ENCODE measurements at regions not wholly inside any gene's neighbourhood (a gene's known extent, or its start where the extent isn't known, plus 50 kb on each side); places are given as distances from the start of the nearest gene placed in this dataset.
"Not testable (repeated sequence)": the region's sequence is repeated elsewhere in the genome, so short reads cannot be mapped to it uniquely, and the experiment has no call there.

DNA sequence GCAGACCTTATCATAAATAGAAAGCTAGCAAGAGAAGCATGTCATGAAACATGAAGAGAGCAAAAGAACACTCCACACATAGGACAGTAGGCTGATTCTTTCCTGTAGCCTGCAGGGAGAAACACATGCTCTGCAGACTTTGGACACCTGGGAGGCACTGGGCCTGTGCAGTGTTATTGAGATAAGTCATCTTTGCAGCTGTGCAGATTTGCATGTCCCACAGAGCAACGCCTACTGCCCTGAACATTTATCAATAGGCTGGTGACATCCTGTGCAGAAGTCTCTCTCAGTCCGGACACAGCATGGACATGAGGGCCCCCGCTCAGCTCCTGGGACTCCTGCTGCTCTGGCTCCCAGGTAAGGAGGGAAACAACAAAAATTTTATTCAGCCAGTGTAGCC is 1277.1 kb downstream of the RPIA start:
- H3K4me1 Mint-ChIP-seq (ENCODE audit: low read depth); H3K27me3 Mint-ChIP-seq (ENCODE audit: low read depth); CTCF ChIA-PET; H3K27ac Mint-ChIP-seq; H3K9me3 Mint-ChIP-seq (ENCODE audit: insufficient read depth); H3K4me3 Mint-ChIP-seq; H3K36me3 Mint-ChIP-seq (ENCODE audit: low read depth); ATAC-seq; POLR2A ChIA-PET; DNase-seq: not testable (repeated sequence)

GRCh38 chr2:89969190-89969589 is 1277.7 kb downstream of the RPIA start:
- DNase-seq; H3K27me3 Mint-ChIP-seq (ENCODE audit: low read depth); H3K36me3 Mint-ChIP-seq (ENCODE audit: low read depth); POLR2A ChIA-PET; ATAC-seq; H3K4me3 Mint-ChIP-seq; H3K9me3 Mint-ChIP-seq (ENCODE audit: insufficient read depth); H3K27ac Mint-ChIP-seq; H3K4me1 Mint-ChIP-seq (ENCODE audit: low read depth); CTCF ChIA-PET: not testable (repeated sequence)

DNA sequence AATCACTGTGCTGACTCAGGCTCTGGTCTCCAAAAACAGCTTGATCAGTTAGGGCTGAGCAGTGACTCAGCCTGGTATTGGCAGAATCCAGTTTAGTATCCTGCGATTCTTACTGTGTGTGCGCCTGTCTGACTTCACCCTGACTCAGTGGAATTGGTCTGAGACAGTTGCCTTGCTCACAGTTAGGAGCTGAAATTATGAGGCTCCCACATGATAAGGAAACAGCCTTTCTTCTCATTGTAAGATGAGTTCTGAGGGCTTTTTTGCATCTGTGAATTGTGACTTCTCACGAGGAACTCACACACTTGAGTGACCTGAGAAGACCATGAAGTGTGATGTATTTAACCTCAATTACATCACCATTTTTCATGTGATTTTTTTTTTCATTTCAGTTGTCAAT is 1282.4 kb downstream of the RPIA start:
- H3K27me3 Mint-ChIP-seq (ENCODE audit: low read depth); DNase-seq; H3K9me3 Mint-ChIP-seq (ENCODE audit: insufficient read depth); H3K4me1 Mint-ChIP-seq (ENCODE audit: low read depth); H3K27ac Mint-ChIP-seq; ATAC-seq; H3K36me3 Mint-ChIP-seq (ENCODE audit: low read depth); H3K4me3 Mint-ChIP-seq; CTCF ChIA-PET; POLR2A ChIA-PET: not testable (repeated sequence)

GRCh38 chr2:89979826-89980537 is 1288.5 kb downstream of the RPIA start:
- H3K9me3 Mint-ChIP-seq (ENCODE audit: insufficient read depth); H3K4me3 Mint-ChIP-seq; DNase-seq; ATAC-seq; H3K27ac Mint-ChIP-seq; POLR2A ChIA-PET; H3K27me3 Mint-ChIP-seq (ENCODE audit: low read depth); CTCF ChIA-PET; H3K36me3 Mint-ChIP-seq (ENCODE audit: low read depth); H3K4me1 Mint-ChIP-seq (ENCODE audit: low read depth): not testable (repeated sequence)

DNA sequence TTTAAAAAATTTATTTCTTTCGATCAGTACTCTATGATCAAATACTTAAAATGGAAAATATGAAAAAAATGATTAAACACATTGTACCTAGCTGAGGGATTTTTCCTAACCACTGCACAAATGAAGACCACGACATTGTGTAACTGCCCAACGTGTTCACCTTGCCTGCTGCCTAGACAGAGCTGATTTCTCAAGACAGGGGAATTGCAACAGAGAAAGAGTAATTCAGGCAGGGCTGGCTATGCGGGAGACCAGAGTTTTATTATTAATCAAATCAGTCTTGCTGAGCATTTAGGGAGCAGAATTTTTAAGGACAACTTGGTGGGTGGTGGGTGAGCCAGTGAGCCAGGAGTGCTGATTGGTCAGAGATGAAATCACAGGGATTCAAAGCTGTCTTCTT is 1290.8 kb downstream of the RPIA start:
- POLR2A ChIA-PET; H3K27ac Mint-ChIP-seq; H3K4me1 Mint-ChIP-seq (ENCODE audit: low read depth); ATAC-seq; H3K27me3 Mint-ChIP-seq (ENCODE audit: low read depth); CTCF ChIA-PET; H3K9me3 Mint-ChIP-seq (ENCODE audit: insufficient read depth); DNase-seq; H3K36me3 Mint-ChIP-seq (ENCODE audit: low read depth); H3K4me3 Mint-ChIP-seq: not testable (repeated sequence)

- H3K4me1 Mint-ChIP-seq (ENCODE audit: low read depth); H3K27me3 Mint-ChIP-seq (ENCODE audit: low read depth); H3K27ac Mint-ChIP-seq; CTCF ChIA-PET; DNase-seq; ATAC-seq; POLR2A ChIA-PET; H3K36me3 Mint-ChIP-seq (ENCODE audit: low read depth); H3K4me3 Mint-ChIP-seq; H3K9me3 Mint-ChIP-seq (ENCODE audit: insufficient read depth): not testable (repeated sequence)
Observed at GRCh38 chr2:89985650-89986049, 1294.2 kb downstream of the RPIA start.

DNA sequence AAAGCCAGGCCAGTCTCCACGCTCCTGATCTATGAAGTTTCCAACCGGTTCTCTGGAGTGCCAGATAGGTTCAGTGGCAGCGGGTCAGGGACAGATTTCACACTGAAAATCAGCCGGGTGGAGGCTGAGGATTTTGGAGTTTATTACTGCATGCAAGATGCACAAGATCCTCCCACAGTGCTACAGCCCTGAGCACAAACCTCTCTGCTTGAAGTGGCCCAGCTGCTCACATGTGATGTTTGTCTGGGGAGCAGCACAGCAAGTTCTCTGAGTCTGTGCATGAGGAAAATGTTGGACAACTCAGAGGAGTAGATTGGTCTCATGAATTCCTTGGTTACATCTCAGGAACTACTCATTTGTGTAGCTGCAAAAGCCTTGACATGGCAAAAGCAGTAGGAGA is 1295.1 kb downstream of the RPIA start:
- H3K4me1 Mint-ChIP-seq (ENCODE audit: low read depth); CTCF ChIA-PET; DNase-seq; H3K27ac Mint-ChIP-seq; H3K27me3 Mint-ChIP-seq (ENCODE audit: low read depth); POLR2A ChIA-PET; ATAC-seq; H3K9me3 Mint-ChIP-seq (ENCODE audit: insufficient read depth); H3K4me3 Mint-ChIP-seq; H3K36me3 Mint-ChIP-seq (ENCODE audit: low read depth): not testable (repeated sequence)

DNA sequence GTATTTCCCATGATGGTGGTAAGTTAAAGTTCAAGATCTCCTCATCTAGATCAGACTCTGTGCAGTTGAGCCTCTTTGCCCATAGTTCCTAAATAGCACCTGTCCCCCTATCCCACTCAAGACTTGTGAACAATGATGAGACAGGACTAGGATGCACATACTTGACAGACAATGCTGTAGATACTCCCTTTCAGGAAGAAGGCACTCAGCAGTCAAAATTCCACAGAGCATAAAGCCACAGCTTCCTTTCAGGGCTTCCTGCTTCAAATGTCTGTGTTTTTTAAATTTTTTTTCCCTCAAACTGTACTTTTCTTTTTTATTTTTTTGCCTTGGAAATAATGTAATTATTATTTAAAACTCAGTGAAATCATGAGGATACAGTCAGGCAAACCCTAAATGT is 1305.3 kb downstream of the RPIA start:
- H3K9me3 Mint-ChIP-seq (ENCODE audit: insufficient read depth); POLR2A ChIA-PET; H3K27me3 Mint-ChIP-seq (ENCODE audit: low read depth); H3K27ac Mint-ChIP-seq; H3K36me3 Mint-ChIP-seq (ENCODE audit: low read depth); CTCF ChIA-PET; H3K4me1 Mint-ChIP-seq (ENCODE audit: low read depth); DNase-seq; ATAC-seq; H3K4me3 Mint-ChIP-seq: not testable (repeated sequence)

GRCh38 chr2:90004553-90004952 is 1313.1 kb downstream of the RPIA start:
- DNase-seq; H3K9me3 Mint-ChIP-seq (ENCODE audit: insufficient read depth); H3K36me3 Mint-ChIP-seq (ENCODE audit: low read depth); H3K27me3 Mint-ChIP-seq (ENCODE audit: low read depth); H3K4me1 Mint-ChIP-seq (ENCODE audit: low read depth); CTCF ChIA-PET; ATAC-seq; POLR2A ChIA-PET; H3K4me3 Mint-ChIP-seq; H3K27ac Mint-ChIP-seq: not testable (repeated sequence)

DNA sequence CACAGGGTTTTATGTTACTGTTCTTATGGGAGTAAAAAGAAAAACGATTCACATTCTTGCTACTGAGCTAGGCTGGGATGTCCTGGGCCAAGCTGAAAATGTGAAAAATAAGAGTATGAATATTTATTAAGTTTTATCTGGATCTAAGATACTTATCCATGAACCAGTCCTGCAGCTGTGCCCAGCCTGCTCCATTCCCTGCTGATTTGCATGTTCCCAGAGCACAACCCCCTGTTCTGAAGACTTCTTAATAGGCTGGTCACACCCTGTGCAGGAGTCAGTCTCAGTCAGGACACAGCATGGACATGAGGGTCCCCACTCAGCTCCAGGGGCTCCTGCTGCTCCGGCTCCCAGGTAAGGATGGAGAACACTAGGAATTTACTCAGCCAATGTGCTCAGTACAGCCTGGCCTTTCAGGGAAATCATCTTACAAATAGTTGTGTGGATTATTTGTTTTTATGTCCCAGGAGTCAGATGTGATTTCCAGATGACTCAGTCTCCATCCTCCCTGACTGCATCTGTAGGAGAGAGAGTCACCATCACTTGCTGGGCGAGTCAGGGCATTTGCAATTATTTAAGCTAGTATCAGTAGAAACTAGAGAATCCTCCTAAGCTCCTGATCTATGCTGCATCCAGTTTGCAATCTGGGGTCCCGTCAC is 1319.1 kb downstream of the RPIA start:
- DNase-seq; H3K27ac Mint-ChIP-seq; POLR2A ChIA-PET; H3K36me3 Mint-ChIP-seq (ENCODE audit: low read depth); H3K4me1 Mint-ChIP-seq (ENCODE audit: low read depth); H3K4me3 Mint-ChIP-seq; H3K9me3 Mint-ChIP-seq (ENCODE audit: insufficient read depth); H3K27me3 Mint-ChIP-seq (ENCODE audit: low read depth); CTCF ChIA-PET; ATAC-seq: not testable (repeated sequence)

DNA sequence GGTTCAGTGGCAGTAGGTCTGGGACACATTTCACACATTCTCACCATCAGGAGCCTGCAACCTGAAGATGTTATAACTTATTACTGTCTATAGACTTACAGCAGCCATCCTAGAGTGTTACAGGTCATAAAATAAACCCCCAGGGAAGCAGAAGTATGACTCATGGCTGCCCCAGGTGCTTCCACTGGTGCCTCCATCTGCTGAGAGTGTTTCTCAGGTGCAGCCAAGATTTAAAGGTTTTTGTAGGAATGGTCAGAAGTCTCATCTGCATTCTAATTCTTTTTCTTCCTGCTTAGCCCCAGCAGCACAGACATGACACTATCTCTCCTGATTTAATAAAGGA is 1319.6 kb downstream of the RPIA start:
- H3K36me3 Mint-ChIP-seq (ENCODE audit: low read depth); CTCF ChIA-PET; DNase-seq; H3K9me3 Mint-ChIP-seq (ENCODE audit: insufficient read depth); H3K27me3 Mint-ChIP-seq (ENCODE audit: low read depth); H3K27ac Mint-ChIP-seq; H3K4me3 Mint-ChIP-seq; H3K4me1 Mint-ChIP-seq (ENCODE audit: low read depth); ATAC-seq; POLR2A ChIA-PET: not testable (repeated sequence)

DNA sequence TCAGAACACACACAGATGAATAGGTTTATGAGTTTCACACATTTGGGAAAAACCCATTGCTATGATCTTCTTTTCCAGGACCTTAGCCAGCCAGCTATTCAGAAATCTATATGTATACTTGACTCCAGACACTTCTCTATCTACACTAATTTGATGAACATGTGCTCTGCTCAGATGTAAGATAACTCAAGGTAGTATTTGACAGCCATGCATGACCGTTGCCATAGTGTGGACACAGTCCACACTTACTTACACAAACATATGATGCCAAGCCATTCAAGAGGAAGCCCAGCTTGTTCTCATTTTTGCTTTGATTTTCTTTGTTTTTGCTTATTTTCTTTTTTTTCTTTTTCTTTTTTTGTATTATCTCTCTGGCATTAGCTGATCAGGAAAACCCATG is 1328.4 kb downstream of the RPIA start:
- H3K9me3 Mint-ChIP-seq (ENCODE audit: insufficient read depth); DNase-seq; H3K4me1 Mint-ChIP-seq (ENCODE audit: low read depth); H3K27ac Mint-ChIP-seq; ATAC-seq; H3K4me3 Mint-ChIP-seq; H3K36me3 Mint-ChIP-seq (ENCODE audit: low read depth); CTCF ChIA-PET; H3K27me3 Mint-ChIP-seq (ENCODE audit: low read depth); POLR2A ChIA-PET: not testable (repeated sequence)

- ATAC-seq; H3K27ac Mint-ChIP-seq; H3K4me3 Mint-ChIP-seq; H3K27me3 Mint-ChIP-seq (ENCODE audit: low read depth); CTCF ChIA-PET; POLR2A ChIA-PET; H3K9me3 Mint-ChIP-seq (ENCODE audit: insufficient read depth); H3K36me3 Mint-ChIP-seq (ENCODE audit: low read depth); H3K4me1 Mint-ChIP-seq (ENCODE audit: low read depth); DNase-seq: not testable (repeated sequence)
Observed at GRCh38 chr2:90021234-90021633, 1329.8 kb downstream of the RPIA start.
